HG03457 (cell line): ENCODE measurements at regions not wholly inside any gene's neighbourhood (a gene's known extent, or its start where the extent isn't known, plus 50 kb on each side); places are given as distances from the start of the nearest gene placed in this dataset.

Experiments
- ATAC-seq: cut with Tn5 transposase; IDR thresholded peaks from one replicate; pipeline ENCODE4 v1.9.1; 2021; ENCODE audit warnings: moderate number of reproducible peaks; ENCODE audit not compliant: unreplicated experiment

DNA sequence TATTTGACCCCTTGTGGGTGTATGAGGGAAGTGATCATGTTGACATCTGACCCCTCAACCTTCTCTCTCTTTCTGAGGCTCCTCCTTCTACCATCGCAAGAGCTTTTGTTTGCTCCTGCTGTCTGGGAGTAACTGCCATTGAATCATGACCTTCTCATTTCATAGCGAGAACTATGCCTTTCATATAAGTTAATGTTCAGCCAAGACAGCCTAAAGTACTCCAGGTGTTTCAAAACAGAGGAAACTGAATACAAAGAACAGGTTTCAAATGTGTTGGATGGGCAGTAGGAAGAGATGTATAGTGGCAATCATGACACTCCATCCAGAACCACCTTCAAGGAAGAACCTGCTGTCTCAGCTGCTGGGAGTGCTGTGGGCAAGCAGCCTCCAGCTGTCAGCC, 403.1 kb downstream of the MID1IP1 start:
- ATAC-seq = no peak

DNA sequence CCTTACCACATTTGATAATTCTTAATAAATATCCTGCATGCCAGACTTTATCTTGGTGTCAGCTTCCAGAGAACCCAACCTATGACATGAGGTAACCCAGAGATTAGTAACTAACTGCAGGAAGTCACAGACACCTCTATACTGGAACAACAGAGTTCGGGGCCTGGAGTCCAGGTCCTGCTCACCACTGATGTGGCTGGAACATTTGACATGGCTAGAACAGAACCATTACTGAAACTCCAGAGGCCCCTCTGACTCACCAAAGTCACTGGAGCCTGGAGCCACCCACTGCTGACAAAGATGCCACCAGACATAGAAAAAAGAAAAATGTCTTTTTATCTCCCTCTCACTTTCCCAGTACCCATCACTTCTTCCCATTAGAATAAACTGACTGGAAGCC, 403.7 kb downstream of the MID1IP1 start:
- ATAC-seq = no peak

DNA sequence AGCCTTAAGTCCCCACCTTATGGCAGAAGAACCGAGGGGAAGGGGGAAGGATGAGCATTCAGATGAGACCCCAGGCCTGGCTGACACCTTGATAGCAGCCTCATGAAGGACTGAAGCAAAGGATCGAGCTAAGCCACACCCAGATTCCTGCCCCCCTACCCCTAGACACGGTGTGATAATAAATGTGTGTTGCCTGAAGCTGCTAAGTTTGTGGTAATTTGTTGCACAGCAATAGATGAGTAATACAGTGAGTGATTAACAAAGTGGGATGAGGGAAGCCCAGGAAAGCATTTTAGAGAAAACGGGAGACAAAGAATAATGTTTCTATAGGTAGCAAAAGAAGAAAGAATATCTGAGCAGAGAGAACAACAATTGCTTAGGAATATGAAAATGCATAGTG, 404.2 kb downstream of the MID1IP1 start:
- no peak for ATAC-seq

DNA sequence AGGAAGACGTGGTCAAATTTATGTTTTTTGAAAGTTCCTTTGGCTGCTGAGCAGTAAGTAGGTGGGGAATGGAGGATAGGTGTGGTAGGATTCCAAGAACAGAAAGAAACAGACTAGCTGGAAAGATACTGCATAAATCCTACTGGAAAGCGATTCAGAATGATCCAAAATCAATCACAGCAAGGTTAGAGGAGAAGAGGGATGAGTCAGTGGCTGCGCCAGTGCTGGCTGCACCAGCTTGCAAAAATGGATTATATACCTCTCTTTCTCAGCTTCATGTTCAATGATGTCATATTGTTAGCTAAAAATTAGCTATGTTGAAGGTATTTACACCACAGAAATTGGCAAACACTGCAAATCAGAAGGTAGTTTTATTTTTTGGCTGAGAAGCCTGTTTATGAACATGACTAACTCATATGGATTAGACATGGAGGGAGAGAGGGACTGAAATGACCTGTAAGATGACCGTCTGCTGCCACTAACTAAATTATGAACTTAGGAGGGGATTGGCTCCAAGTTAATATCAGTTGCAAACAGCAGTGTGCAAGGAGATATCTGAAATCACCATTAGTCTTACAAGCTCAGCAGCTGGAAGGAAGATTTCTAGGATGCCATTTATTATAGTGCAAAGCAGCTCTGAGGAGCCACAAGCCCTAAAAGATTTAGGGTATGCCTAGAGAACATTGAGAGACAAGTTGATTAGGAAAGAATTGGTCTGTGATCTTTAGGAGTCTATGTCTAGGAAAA, 405.3 kb downstream of the MID1IP1 start:
- ATAC-seq = no peak

DNA sequence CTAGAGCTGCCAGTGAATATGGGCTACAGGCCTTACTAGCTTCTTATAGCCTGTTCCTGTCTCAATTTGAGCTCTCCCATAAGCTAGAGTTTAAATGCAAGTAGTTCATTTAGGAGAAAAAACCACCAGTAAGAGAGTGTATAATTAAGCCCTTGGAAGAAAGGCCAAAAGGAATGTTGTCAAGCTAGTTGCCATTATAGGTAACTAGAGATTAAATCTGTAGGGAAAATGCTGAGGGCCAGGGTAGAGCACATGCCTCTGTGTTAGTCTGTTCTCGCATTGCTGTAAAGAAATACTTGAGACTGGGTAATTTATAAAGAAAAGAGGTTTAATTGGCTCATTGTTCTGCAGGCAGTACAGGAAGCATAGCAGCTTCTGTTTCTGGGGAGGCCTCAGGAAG, 410.2 kb downstream of the MID1IP1 start:
- ATAC-seq = no peak

DNA sequence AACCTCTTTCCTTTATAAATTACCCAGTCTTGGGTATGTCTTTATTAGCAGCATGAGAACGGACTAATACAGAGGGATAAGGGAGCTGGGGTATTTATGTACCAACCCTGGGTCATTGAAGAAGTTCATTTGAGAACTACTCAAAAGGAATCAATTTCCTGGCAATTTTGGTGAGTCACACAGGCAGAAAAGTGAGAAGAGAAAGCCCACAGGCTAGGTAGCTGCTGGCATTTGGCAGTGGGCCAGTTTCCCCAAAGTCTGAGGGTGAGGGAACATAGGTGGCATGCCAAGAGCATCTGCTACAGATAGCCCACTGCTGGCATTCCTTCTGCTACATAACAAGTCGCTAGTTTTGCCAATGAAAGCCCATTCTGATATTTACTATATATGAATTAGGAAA, 411.2 kb downstream of the MID1IP1 start:
- ATAC-seq = no peak

DNA sequence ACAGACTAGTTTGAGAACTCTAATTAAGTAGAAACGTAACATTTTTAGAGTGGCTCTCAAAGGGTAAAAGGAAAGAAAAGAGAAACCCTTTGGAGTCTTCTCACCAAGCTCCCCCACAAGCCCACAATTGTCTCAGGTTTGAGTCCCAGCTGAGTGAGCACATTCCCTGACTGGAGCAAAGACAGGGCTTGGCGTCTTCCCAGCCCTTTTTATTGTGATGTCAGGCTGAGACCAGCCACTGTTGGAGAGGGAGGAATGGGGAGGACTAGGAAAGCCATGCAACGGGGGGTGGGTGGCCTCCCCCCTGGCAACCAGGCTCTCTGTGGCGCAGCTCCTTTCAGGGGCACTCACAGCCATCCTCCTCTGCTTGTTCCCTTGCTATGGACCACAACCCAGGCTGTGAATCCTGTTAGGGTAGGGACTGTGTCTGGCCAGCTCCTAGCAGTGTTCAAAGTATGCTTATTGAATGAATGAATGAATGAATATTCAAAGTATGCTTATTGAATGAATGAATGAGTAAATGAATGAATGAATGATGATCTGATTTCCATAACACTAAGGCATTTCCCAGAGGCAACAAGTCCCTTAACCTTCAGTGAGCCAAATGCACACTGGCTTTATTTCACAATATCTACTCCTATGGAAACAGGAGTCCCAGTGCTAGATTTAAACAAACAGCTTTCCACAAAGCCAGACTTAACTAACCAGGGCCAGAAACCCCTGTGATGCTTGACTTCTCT, 413.3 kb downstream of the MID1IP1 start:
- no peak for ATAC-seq

DNA sequence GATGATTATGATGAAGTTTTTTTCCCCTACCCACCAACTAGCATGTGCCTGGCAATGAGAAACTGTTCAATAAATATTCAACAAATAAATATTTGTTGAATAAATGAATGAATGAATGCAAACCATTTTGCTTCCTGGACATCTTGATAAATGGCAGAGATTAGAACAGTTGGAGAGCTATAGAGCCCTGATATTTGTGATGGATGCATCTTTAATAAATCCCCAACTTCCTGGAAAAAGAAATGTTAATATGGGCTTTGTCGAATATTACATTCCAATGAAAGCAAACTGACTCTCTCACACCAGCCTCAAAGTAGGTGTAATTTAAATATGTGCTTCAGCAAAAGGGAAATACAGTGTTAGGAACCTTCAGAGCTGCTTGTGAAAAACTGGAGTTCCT, 419.7 kb downstream of the MID1IP1 start:
- ATAC-seq = no peak

DNA sequence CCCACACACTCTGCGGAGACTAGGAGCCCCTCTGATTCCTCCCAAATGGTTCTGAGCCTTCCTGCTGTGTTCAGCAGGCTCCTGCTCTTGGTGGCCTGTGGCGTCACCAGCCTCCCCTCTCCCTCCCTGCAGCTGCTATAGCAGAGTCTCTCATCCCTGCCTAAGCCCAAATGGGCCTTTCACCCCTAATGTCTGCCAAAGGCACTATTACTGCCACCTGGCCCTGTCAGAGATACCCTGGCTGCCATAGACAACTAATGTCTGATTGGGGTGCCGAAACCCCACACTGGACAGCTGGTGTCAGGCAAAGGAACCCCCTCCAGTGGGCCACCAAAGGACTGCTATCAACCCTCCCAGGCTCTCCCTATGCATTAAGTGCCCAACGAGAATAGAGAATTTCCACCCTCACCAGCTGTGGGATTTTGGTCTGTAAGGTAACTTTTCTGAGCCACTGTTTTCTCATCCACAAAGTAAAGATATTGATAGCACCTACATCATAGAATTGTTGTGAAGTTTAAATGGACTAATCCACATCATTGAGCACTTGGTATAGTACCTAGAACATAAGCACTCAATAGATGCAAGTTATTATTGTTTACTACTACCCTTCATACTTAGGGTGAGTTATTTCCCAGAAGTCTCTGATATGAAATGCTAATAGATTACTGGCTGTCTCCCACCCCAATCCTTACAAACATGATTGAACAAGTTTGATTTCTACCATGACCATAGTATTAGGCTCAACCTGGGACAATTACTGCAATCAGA, 421.3 kb downstream of the MID1IP1 start:
- ATAC-seq = no peak

DNA sequence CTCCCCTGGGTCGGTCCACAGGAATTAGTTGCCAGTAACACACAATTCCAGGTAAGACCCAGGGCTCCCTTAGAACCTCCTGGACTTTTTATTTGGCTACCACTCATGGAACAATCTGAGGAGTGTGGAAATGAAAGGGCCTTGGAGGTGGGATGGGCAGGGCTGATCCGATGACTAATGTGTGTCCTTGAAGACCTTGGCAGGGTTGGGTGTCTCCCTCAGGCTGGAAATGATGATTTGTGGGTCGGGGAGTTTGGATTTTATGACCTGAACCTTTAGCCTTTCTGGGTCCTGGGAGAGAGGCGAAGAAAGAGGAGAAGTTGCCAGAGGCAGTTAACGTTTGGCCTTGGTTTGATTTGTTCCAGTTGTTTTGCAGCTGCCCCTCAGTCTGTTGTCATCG, 425.0 kb downstream of the MID1IP1 start:
- no peak for ATAC-seq

DNA sequence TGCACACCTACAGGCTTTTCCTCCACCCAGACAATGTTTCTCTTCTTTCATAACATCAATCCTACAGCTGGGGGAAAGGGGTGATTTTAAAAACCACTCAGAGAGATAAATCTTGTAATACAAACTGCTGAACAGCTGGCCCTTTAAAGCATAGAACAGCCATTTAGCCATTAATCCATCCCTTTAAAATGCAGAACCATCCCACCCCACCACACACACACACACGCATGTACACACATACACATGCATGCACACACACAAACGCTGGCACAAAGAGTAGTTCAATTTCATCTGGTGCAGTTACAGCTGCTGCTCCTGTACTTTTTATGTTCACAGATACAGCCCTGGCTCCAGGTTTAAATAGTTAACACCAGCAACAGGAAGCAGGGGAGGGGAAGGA, 426.1 kb downstream of the MID1IP1 start:
- ATAC-seq = no peak

DNA sequence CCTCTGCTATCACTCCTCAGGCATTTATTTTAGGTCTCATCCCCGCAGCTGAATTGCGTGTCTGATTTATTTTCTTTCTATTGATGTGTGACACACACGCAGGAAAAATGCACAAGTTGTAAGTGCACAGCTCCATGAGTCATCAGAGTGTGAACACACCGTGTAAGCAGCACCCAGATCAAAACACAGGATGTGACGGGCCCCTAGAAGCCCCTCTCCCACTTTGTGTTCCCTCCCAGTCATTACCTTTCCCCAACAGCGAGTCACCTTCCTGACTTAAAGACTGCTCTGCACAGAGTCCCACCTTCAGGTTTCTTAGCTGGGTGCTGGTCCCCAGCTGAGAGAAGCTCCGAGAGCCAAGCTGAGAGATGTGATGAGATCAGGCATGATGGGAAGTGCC, 436.7 kb downstream of the MID1IP1 start:
- no peak for ATAC-seq

DNA sequence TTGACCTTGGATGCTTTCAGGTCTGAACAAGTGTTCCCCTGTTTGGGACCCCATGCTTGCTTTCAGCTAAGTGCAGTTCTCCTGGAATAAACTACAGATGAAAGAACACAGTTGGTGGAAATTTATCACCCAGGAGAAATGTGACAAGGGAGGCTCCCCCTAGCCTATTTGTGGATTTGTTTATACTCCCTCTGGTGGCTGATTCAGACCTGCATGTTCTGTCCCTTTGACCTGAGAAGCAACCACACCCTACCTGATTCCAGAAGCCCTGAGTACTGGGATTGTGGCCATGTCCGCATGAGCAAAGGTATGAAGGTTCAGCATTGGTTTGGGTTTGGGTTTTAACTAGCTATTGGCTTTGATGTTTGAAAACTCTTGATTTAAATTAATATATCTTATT, 440.9 kb downstream of the MID1IP1 start:
- ATAC-seq = no peak

DNA sequence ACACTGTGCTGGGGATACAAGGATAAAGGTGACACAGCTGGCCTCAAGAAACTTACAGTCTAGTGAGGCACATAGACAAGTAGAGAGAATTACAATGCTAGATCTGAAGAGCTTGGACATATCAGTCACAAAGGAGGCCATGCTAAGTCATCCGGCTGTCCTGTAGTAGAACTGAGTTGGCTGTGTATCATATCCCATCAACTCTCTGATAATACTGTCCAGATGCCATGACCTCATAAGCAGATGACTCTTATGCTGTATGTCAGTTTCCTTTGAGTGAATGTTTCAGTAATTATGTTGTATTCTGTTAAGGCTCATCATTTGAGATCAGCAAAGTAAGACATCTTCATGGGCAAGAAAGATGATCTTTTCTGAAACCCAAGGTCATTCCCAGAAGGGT, 442.9 kb downstream of the MID1IP1 start:
- ATAC-seq = no peak

DNA sequence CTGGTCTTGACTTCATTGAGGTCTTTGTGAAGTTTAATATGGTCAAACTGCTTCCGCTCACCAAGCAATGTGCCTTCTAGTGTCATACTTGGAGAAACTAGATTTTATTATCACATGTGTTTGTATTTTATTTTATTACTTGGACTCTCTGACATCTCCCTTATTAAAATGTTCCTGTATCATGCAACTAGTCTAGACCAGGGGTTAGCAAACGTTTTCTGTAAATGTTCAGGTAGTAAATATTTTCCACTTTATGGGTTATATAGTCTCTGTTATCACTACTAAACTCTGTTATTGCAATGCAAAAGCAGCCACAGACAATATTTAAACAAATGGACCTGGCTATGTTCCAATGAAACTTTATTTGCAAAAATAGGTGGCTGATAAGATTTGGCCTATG, 443.8 kb downstream of the MID1IP1 start:
- no peak for ATAC-seq

DNA sequence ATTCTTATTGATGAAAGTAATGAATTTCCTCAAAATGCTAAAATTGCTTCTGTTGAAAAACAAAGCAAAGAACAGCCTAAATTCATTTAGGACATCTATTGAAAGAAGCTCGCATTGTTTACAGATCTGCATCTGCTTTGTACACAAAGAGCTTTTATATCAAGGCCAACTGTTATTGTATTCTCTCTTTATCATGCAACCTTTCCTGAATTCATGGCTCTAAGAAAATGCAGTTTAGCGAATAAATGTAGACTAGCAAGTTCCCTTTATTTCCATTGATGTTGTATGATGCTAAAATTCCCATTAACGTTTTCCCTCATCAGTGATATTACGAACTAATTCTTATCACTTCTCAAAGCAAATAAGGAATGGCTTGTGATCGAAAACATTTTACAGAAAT, 446.3 kb downstream of the MID1IP1 start:
- ATAC-seq = no peak

DNA sequence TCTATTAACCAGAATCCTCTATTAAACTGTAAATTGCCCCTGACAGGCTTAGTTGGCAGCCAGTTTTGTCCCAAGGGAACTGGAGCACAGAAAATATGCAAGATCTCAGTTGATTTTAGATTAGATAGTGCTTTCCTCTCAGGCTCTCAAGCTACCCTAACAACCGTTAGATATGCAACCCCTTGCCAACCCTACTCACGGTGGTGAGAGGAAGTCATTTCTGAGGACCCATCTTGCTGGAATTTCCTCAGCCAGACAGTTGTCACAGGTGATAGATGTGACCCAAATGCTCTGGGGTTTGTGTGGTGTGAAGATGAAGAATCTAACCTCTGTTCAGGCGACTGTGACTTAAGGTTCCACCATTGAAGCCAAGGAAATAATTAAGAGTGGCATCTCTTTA, 447.1 kb downstream of the MID1IP1 start:
- ATAC-seq = no peak

DNA sequence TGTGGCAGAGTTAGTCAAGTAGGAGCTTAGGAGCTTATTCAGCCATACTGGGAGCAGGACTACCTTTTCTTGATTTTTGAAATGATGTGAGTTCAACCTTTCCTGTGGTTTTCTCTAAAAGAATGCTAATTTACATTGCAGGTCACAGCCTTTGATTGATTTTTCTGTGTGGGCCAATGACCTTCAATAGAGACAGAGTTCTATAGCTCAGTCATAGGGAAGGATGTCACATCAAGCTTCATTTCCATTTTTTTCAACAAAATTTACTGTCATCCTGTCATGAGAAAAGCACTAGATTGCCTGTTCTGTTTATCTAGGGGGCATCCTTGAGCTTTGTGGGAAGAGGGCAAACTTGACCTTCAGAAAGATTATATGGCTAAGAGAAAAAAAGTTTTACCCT, 448.7 kb downstream of the MID1IP1 start:
- no peak for ATAC-seq

DNA sequence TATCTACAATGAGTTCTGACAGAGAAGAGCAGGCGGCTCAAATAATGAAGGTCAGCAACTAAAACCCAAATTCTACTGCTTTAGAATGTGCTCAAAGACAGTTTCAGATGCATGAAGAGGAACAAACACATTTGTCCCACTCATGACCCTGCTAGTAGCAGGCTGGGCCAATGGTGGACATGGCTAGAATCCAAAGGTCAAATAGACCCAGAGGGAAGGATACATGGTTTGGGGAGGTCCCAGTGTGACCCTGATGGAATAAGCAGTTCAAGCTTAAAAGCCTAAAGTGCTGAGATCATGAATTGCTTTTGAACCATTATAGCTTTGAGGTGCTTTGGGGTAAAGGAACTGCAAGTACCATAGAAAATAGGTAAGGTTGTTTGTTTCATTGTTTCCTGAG, 450.7 kb downstream of the MID1IP1 start:
- no peak for ATAC-seq

DNA sequence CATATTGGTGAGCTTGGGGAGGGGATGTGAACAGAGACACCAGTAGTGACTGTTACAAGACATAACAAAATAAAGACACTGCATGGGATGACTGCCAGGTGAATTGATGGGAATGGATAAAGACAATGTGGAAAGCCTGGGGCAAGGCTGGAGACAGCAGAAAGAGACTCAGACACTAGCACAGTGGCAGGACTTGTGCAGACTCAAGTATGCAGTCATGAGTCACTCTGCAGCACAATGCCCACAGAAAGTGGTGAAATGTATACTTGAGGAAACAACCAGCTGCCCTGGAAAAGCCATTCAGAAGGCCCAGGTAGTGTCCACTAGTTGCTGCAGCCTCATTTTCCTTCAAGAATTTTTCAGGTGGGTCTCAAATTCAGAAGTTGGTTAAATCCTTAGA, 452.3 kb downstream of the MID1IP1 start:
- no peak for ATAC-seq

DNA sequence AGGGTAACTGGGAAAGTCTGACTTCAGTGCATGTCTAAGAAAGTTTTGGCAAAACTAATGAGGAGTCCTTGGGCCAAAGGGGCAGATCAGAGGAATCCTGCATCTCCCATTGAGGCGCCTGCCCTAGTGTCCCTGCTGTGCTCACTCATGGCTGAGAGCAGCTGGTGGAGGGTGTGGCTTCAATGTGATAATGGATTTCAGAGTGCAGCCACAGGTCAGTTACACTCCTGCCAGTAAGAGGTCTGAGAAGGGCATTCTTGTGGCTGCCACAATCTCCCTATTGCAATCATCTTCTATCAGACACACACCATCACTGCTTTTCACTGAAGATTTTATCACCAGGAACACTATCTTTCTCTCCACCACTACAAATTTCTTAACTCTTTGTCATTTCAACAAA, 457.1 kb downstream of the MID1IP1 start:
- no peak for ATAC-seq

DNA sequence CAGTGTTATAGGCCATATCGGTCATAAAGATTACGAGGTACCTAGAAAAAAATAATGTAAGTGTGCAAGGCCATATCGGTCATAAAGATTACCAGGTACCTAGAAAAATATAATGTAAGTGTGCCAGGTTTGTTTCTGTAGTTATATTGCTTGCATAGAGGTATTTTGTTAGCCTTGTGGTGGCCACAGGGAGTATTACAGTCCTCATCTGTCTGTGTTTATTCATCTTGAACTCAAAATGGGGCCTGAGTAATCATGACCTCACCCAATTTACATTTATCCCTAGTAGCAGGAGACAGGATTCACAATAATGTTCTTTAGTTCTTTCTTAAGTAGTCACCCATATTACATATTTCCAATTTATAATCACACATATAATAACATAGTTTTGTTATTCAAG, 459.7 kb downstream of the MID1IP1 start:
- ATAC-seq = no peak
